Sigmoid colon (tissue), 6 donors: ENCODE measurements at regions not wholly inside any gene's neighbourhood (a gene's known extent, or its start where the extent isn't known, plus 50 kb on each side); places are given as distances from the start of the nearest gene placed in this dataset.
A peak's percentile ranks its signal among the peaks of the same experiment; 100 is the strongest.

Source experiments
- DNase-seq: peaks from one replicate; pipeline ENCODE4 v3.0.0-alpha.2; 2019
- H3K27ac ChIP-seq, 4 donors: fragments of 200-600 bp; sonication (generic); one replicate each; pipeline ENCODE4 v1.5.1; 2016 to 2019; ENCODE audit warnings: mild to moderate bottlenecking in 1 of 4
- H3K27me3 ChIP-seq, 3 donors: fragments of 200-600 bp; sonication (generic); one replicate each; pipeline ENCODE4 v1.5.1; 2019; ENCODE audit warnings: mild to moderate bottlenecking in 1 of 3
- H3K36me3 ChIP-seq, 4 donors: fragments of 200-600 bp; sonication (generic); one replicate each; pipeline ENCODE4 v1.5.1; 2016 to 2019
- H3K4me1 ChIP-seq, 4 donors: fragments of 200-600 bp; sonication (generic); one replicate each; pipeline ENCODE4 v1.5.1; 2017 to 2019
- H3K4me3 ChIP-seq, 4 donors: fragments of 200-600 bp; sonication (generic); one replicate each; pipeline ENCODE4 v1.5.1; 2017 to 2019; ENCODE audit warnings: mild to moderate bottlenecking in 2 of 4, moderate library complexity in 1 of 4
- H3K9me3 ChIP-seq, 4 donors: fragments of 200-600 bp in 3 of 4; sonication (generic) in 3 of 4; one replicate each; pipeline versions ENCODE4 v1.5.1 to v1.6.1; 2013 to 2019
- CTCF ChIP-seq, 4 experiments: fragments of 450-650 bp in 3 of 4; fragments of 200-600 bp in 1 of 4; IDR thresholded peaks; one replicate each; pipeline ENCODE4 v1.5.1; 2016 to 2019; ENCODE audit warnings: antibody characterized with exemption in 4 of 4, mild to moderate bottlenecking in 3 of 4, moderate library complexity in 2 of 4
- EP300 ChIP-seq, 4 donors: sonication (generic); formaldehyde crosslinking; IDR thresholded peaks; one replicate each; pipeline ENCODE4 v1.6.1; 2017; ENCODE audit warnings: antibody characterized with exemption in 4 of 4
- POLR2A ChIP-seq, 2 donors: fragments of 450-650 bp; IDR thresholded peaks; one replicate each; pipeline ENCODE4 v1.6.1; 2016; ENCODE audit warnings: antibody characterized with exemption in 2 of 2, mild to moderate bottlenecking in 2 of 2, moderate library complexity in 2 of 2
- POLR2AphosphoS5 ChIP-seq, 4 donors: sonication (generic); formaldehyde crosslinking; IDR thresholded peaks; one replicate each; pipeline ENCODE4 v1.6.1; 2017; ENCODE audit warnings: antibody characterized with exemption in 4 of 4
- WGBS, 2 donors: extraction: QIAGEN DNeasy Blood & Tissue Kit; methylation state at CpG; one replicate each; pipeline ENCODE4 v1.1.7; 2013; 5-methylcytosine and 5-hydroxymethylcytosine counted together
- intact Hi-C: fragments of 100-400 bp; cut with DNase I; formaldehyde crosslinking; loops from one replicate; pipeline ENCODE4 v1.15.1; 2023
- donor health status: healthy with polysubstance abuse.
- donor health status: healthy.

GRCh38 chr18:31237142-31237541 lies 74.5 kb upstream of the DSC1 start:
- Histone ChIP-seq H3K36me3 (no peaks in the 10 kb centered on the region), H3K27me3 (no peaks in the 10 kb centered on the region), H3K9me3 (no peaks in the 10 kb centered on the region), H3K4me3 (no peak overlapping the region), H3K4me1 (no peaks in the 10 kb centered on the region), H3K27ac (no peak overlapping the region)
- 94 to 96% methylated on average over 2 of the region's 2 CpGs for WGBS, 2 donors
- TF ChIP-seq CTCF (IDR thresholded peaks at IDR 0.05) (no peak), EP300 (IDR thresholded peaks at IDR 0.05) (no peak), POLR2A (IDR thresholded peaks at IDR 0.05) (no peak), POLR2AphosphoS5 (IDR thresholded peaks at IDR 0.05) (no peak)
- no peak for DNase-seq
- intact Hi-C loops = no loop called here

GRCh38 chr18:31241425-31241824 lies 76.5 kb upstream of the DSG1 start:
- DNase-seq = no peak
- no peaks in the 10 kb centered on the region for H3K36me3 ChIP-seq
- H3K27me3 ChIP-seq = no peaks in the 10 kb centered on the region
- no peaks in the 10 kb centered on the region for H3K9me3 ChIP-seq
- no peak for TF ChIP-seq EP300 (IDR thresholded peaks at IDR 0.05)
- TF ChIP-seq POLR2A (IDR thresholded peaks at IDR 0.05) = no peak
- TF ChIP-seq CTCF (IDR thresholded peaks at IDR 0.05) = no peak
- no peak for TF ChIP-seq POLR2AphosphoS5 (IDR thresholded peaks at IDR 0.05)
- H3K27ac ChIP-seq = no peak overlapping the region
- H3K4me3 ChIP-seq = no peak overlapping the region
- peaks cover 0 to 3% (median 0%) of the 10 kb centered on the region in 4 donors for H3K4me1 ChIP-seq
- intact Hi-C loops = no loop called here

DNA sequence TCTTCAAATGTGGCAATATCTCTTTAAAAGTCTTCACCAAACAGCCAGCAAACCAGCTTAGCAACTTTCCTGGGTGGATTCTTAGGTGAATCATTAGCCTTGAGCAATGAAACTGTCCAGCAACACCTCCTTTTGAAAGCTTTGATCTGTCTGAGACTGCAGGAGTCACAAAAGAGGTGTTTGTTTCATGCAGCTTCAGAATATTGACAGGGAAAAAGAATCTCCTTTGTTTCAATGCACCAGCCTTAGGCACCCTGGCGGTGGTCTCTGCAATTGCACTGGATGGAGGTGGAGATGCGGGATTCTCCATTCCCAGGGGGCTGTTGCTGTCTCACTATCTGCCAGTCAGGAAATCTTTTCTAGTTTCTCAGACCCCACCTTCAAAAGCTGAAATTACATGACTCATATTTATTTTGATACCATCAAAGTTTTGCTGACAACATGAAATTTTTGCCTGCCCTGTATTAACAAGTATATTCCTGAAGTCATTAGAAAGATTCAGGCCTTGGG lies 76.0 kb upstream of the DSG1 start:
- intact Hi-C loops = no loop called here
- DNase-seq = no peak
- H3K27ac ChIP-seq = no peak overlapping the region

DNA sequence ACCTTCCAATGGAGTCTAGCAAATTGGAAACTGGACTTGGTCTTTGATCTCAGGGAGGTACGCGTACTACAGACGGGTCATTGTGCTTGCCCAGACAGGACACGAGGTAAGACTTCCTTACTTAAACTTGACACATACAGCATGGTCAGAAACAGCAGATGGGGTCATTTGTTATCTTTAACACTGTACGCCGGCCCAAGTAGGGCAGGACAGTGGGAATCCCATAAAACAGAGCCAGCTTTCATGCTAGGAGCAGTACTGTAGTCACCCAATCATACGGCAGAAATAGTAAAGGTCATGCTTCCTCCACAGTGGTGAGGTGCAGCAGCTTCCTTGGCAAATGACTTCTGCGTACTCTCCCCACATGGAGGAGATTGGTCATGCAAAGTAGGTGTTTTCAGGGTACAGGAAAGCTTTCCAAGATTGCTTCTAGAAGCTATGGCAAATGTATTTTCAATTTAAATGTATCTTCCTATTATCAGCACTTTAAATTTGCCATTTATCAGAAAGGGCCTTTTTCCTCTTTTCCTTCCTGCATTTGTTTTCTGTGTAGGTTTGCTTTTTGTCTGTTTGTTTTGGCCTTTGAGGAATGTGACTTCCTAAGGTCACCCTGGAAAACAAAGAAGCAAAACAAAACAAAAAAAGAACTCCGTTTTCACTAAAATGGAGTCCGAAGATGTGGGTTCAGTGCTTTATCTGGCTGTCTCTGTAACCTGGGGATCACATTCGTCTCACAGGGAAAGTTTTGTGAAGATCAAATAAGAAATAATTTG lies 74.0 kb upstream of the DSG1 start:
- H3K4me1 ChIP-seq = peaks cover 0 to 3% (median 0%) of the 10 kb centered on the region in 4 donors
- intact Hi-C loops = no loop called here
- no peak overlapping the region for H3K4me3 ChIP-seq
- 37 to 68% methylated on average over 11 of the region's 11 CpGs for WGBS, 2 donors
- TF ChIP-seq CTCF (IDR thresholded peaks at IDR 0.05) = no peak
- TF ChIP-seq POLR2AphosphoS5 (IDR thresholded peaks at IDR 0.05) = no peak
- no peak for TF ChIP-seq EP300 (IDR thresholded peaks at IDR 0.05)
- TF ChIP-seq POLR2A (IDR thresholded peaks at IDR 0.05) = no peak
- no peaks in the 10 kb centered on the region for H3K27me3 ChIP-seq
- peak overlapping the region in 1 of 4 donors; percentile 27 for H3K27ac ChIP-seq
- no peaks in the 10 kb centered on the region for H3K36me3 ChIP-seq
- no peak for DNase-seq
- H3K9me3 ChIP-seq = no peaks in the 10 kb centered on the region

More for the DNA sequence above, 76.0 kb upstream of the DSG1 start:
- H3K4me3 ChIP-seq = no peak overlapping the region
- H3K9me3 ChIP-seq = no peaks in the 10 kb centered on the region
- TF ChIP-seq CTCF (IDR thresholded peaks at IDR 0.05) (peak in 1 of 4 experiments; percentile 23), POLR2AphosphoS5 (IDR thresholded peaks at IDR 0.05) (no peak)
- H3K4me1 ChIP-seq = peaks cover 0 to 3% (median 0%) of the 10 kb centered on the region in 4 donors
- H3K27me3 ChIP-seq = no peaks in the 10 kb centered on the region
- WGBS, 2 donors = 12 to 58% methylated on average over 2 of the region's 2 CpGs
- no peaks in the 10 kb centered on the region for H3K36me3 ChIP-seq
